Effector memory CD4-positive, alpha-beta T cell (primary cell): ENCODE measurements at regions not wholly inside any gene's neighbourhood (a gene's known extent, or its start where the extent isn't known, plus 50 kb on each side); places are given as distances from the start of the nearest gene placed in this dataset.

Experiments
- DNase-seq, 3 donors: peaks; one replicate each; pipeline ENCODE4 v3.0.0-alpha.2; 2020
- H3K27ac ChIP-seq: 2 replicates; pipeline ENCODE4 v1.7.0; 2013; ENCODE audit warnings: mild to moderate bottlenecking, low read length, moderate library complexity; ENCODE audit not compliant: insufficient read depth, poor library complexity, severe bottlenecking
- H3K27me3 ChIP-seq: replicated peaks from 2 replicates; pipeline ENCODE4 v1.7.0; 2013; ENCODE audit warnings: mild to moderate bottlenecking, low read length; ENCODE audit not compliant: insufficient read depth, control insufficient read depth, poor library complexity, severe bottlenecking
- H3K36me3 ChIP-seq: 2 replicates; pipeline ENCODE4 v1.7.0; 2013; ENCODE audit warnings: mild to moderate bottlenecking, low read length, moderate library complexity; ENCODE audit not compliant: control insufficient read depth, insufficient read depth
- H3K4me1 ChIP-seq: 2 replicates; pipeline ENCODE4 v1.7.0; 2013; ENCODE audit warnings: low read length, mild to moderate bottlenecking; ENCODE audit not compliant: control insufficient read depth, insufficient read depth, poor library complexity, severe bottlenecking
- H3K4me3 ChIP-seq: 2 replicates; pipeline ENCODE4 v1.7.0; 2013; ENCODE audit warnings: low read length, low read depth, mild to moderate bottlenecking; ENCODE audit not compliant: insufficient read depth, poor library complexity, severe bottlenecking
- H3K9me3 ChIP-seq: 2 replicates; pipeline ENCODE4 v1.7.0; 2013; ENCODE audit warnings: mild to moderate bottlenecking, low read length, moderate library complexity; ENCODE audit not compliant: control insufficient read depth

DNA sequence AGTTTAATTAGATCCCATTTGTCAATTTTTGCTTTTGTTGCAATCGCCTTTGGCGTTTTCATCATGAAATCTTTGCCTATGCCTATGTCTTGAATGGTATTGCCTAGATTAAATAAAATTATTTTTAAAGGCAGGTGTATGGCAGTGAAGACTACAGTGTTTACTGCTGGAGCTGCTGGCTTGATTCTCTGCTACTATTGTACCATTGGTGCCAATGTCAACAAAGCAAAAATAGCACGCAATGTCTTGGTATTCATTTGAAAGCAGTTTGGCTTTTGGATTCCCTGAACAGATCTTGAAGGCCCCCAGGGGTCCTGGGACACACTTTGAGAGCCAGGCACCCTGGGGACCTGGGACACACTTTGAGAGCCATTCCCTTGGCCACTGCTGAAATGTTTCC lies 125.4 kb upstream of the ACKR3 start:
- Histone ChIP-seq H3K27me3 (peaks cover 4% of the 10 kb centered on the region), H3K4me3 (no peak overlapping the region), H3K4me1 (no peaks in the 10 kb centered on the region), H3K9me3 (no peaks in the 10 kb centered on the region), H3K36me3 (no peaks in the 10 kb centered on the region), H3K27ac (no peak overlapping the region)
- DNase-seq = no peak

DNA sequence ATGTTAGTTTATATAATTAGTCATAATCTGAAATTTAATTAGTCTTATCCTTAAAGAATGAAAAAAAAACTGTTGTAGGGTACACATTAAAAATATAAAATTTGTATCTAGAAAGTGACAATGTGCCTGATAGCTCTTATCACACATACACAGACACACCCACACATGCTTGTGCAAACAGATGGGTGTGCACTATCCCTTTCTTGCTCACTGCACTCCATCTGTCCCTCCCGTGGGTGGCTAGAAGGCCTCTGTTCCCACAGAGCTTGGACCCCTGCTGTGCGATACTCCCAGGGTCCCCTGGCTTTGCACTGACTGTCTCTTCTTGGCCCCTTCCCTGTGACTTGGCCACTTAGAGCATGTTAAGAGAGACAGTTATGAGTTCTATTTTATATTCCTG lies 123.9 kb upstream of the ACKR3 start:
- DNase-seq = no peak
- no peak overlapping the region for H3K27ac ChIP-seq
- H3K27me3 ChIP-seq = peaks cover 4% of the 10 kb centered on the region
- no peaks in the 10 kb centered on the region for H3K9me3 ChIP-seq
- no peak overlapping the region for H3K4me3 ChIP-seq
- H3K36me3 ChIP-seq = no peaks in the 10 kb centered on the region
- H3K4me1 ChIP-seq = no peaks in the 10 kb centered on the region

DNA sequence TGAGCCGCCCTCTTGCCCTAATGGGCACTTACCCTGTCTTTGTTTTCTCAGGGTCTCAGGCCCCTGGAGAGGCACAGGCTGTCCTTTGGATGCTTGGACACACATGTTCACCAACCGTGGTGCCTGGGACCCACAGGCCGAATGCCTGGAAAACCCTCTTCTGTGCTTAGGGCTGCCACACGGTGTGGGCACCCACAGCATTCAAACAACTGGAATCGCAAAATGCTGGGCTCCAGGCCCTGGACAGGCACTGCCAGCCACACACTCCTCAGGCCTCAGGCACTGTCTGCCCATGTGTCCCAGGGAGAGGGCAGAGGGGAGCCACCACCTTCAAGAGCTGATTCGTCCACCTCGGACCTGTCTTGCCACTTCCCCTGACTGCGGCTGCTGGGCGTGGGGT lies 123.1 kb upstream of the ACKR3 start:
- H3K27me3 ChIP-seq = peaks cover 4% of the 10 kb centered on the region
- no peak for DNase-seq
- H3K9me3 ChIP-seq = no peaks in the 10 kb centered on the region
- no peak overlapping the region for H3K4me3 ChIP-seq
- H3K27ac ChIP-seq = no peak overlapping the region
- no peaks in the 10 kb centered on the region for H3K4me1 ChIP-seq
- no peaks in the 10 kb centered on the region for H3K36me3 ChIP-seq

DNA sequence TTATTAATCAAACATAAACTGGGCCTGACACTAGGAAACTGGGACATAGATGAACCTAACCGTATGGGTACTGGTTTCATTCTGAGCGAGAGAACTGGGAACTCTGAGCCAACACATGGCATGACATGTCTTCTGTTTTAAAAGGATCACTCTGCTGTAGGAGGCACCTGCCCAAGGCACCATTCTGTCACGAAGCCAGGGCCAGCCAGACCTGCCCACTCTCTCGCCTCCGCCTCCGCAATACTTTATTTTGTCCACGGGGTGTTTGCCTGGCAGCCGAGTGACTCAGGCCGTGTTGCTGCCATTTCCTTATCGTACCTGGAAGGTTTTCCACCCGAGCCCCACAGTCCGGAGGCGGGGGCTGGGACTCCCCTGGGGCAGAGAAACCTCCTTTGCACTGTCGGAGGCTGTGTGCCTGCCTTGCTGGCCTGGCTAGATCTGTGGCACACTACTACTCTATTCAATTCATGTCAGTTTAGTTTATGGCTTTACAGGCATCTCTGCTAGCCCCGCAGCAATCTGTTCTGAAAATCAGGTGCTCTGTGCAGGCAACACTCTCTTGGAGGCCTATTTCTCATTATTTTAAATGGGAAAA lies 120.4 kb upstream of the ACKR3 start:
- no peaks in the 10 kb centered on the region for H3K4me1 ChIP-seq
- no peaks in the 10 kb centered on the region for H3K9me3 ChIP-seq
- H3K36me3 ChIP-seq = no peaks in the 10 kb centered on the region
- DNase-seq = no peak
- H3K27ac ChIP-seq = no peak overlapping the region
- no peaks in the 10 kb centered on the region for H3K27me3 ChIP-seq
- H3K4me3 ChIP-seq = no peak overlapping the region

DNA sequence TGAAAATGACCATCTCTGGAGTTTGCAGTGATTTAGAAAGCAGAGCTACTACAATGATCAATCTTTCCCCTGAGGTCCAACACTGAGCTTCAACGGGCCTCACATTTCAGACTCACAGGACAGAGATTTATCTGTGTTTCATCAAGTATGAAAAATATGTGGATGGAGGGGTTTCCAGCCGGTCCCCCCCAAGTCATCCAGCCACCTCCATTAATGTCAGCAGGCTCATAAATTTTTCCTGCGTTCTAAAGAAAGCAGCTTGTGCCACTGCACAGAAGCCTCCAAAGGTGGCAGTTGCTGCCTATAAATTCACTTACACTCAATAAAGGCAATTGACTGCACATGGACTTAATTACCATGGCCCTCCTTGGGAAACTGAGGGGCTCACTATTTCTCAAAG lies 117.4 kb upstream of the ACKR3 start:
- H3K27me3 ChIP-seq = no peaks in the 10 kb centered on the region

DNA sequence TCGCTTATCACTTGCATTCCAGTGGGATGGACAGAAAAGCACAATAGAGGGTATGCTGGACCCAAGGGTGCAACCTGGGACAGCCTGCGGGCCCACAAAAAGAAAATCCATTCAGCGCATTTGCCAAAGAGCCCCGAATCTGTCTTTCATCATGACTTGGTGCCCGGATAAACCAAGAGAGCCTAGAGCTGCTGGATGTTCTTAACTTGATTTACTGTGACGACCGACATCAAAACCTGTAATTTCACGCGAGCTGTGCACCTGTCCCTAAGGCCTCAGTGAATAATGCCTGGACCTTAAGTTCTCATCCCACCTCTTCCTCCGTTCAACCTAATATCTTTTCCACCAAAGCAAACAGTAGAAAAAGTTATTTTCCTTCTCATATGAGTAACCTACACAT lies 115.5 kb upstream of the ACKR3 start:
- H3K4me1 ChIP-seq = no peaks in the 10 kb centered on the region
- H3K27ac ChIP-seq = no peak overlapping the region
- H3K36me3 ChIP-seq = no peaks in the 10 kb centered on the region
- DNase-seq = no peak
- H3K27me3 ChIP-seq = no peaks in the 10 kb centered on the region
- no peak overlapping the region for H3K4me3 ChIP-seq
- H3K9me3 ChIP-seq = no peaks in the 10 kb centered on the region

More for the DNA sequence above, 117.4 kb upstream of the ACKR3 start:
- no peaks in the 10 kb centered on the region for H3K9me3 ChIP-seq
- no peak for DNase-seq
- H3K27ac ChIP-seq = no peak overlapping the region
- no peaks in the 10 kb centered on the region for H3K36me3 ChIP-seq
- H3K4me3 ChIP-seq = no peak overlapping the region
- no peaks in the 10 kb centered on the region for H3K4me1 ChIP-seq

DNA sequence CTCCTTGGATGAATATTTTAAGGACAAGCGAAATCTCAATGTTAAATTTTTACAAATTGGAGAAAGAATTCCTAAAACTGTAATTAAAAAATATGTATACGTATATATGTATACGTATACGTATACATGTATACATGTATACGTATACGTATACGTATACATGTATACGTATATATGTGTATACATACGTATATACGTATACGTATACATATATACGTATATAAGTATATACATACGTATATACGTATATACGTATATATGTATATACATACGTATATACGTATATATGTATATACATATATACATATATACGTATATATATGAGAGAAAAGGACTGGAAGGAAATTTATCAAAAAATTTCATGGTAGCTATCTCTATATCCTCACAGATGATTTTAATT lies 110.2 kb upstream of the ACKR3 start:
- H3K36me3 ChIP-seq = no peaks in the 10 kb centered on the region
- no peaks in the 10 kb centered on the region for H3K4me1 ChIP-seq
- no peak for DNase-seq
- H3K4me3 ChIP-seq = no peak overlapping the region
- H3K9me3 ChIP-seq = no peaks in the 10 kb centered on the region
- H3K27me3 ChIP-seq = no peaks in the 10 kb centered on the region
- H3K27ac ChIP-seq = no peak overlapping the region

DNA sequence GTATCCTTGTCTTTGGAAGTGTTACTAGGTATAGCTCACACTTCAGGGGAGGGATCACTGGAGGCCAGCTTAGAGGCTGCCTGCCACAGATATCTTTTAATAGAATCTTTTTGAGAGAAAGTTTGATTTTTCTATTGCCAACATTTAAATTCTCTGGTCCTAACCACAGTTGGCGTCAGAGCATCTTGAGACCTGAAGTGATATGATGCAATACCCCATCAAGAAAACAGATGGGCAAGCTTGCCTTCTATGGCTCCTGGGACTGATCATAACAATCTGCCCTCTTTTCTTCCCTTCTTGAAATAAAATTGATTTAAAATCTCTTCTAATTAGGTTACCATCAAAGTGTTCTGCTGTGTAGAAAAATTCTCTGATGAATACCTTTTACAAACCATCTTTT lies 105.5 kb upstream of the ACKR3 start:
- DNase-seq = no peak
- no peaks in the 10 kb centered on the region for H3K4me1 ChIP-seq
- H3K4me3 ChIP-seq = no peak overlapping the region
- H3K27me3 ChIP-seq = no peaks in the 10 kb centered on the region
- H3K9me3 ChIP-seq = no peaks in the 10 kb centered on the region
- no peak overlapping the region for H3K27ac ChIP-seq
- no peaks in the 10 kb centered on the region for H3K36me3 ChIP-seq

DNA sequence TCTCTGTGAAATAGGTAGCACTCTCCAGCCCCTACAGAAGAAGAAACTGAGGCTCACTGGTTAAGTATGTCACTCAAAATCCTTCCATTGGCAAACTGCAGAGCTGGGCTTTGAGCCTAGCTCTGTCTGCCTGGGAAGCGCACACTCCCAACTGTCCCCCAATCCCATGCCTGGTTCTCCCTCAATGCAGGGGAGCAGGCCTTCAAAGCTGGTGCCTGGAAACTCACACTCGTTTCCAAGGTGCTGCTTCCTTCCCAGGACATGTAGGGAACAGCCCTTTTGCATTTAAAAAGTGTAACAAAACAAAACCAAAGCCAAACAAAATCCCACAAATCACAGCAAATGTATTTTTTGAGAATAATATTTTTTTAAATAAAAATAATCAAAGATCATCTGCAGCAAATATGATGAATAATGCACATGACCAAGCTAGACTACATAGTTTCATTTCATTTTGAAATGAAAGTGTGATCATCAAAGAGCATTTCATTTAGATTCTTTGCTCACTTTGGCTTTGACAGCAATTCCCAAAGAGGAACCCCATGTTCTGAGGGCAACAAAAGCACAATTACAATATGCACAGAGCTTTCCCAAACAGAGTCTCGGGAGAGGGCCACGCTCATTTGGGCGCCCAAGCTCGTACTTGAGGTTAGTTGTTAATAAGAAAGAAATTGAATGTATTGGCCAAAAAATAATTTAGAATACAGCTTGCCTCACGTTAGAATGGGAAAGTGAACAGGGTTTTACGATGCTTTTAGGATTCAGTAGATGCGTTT lies 96.7 kb upstream of the ACKR3 start:
- Histone ChIP-seq H3K9me3 (no peaks in the 10 kb centered on the region), H3K4me1 (no peaks in the 10 kb centered on the region), H3K4me3 (no peak overlapping the region), H3K27me3 (no peaks in the 10 kb centered on the region), H3K27ac (no peak overlapping the region), H3K36me3 (no peaks in the 10 kb centered on the region)
- DNase-seq = no peak

DNA sequence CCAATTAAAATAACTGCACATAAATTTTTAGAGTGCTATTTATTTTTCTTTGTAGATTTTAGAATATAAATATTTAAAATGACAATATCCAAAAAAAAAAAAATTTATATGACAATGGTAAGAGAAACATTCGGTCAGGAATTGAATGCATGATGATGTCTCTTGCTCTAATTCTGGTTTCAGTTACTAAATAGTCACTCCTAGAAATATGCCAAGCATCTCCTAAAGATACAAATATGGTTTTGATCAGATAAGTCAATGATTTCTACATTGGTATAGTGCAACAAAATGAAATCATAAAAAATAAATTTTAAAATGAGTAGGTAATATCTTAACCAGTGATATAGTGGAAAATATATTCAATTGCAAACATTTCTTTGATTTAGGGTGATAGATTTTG lies 95.9 kb upstream of the ACKR3 start:
- H3K4me1 ChIP-seq = no peaks in the 10 kb centered on the region
- no peaks in the 10 kb centered on the region for H3K27me3 ChIP-seq
- no peaks in the 10 kb centered on the region for H3K9me3 ChIP-seq
- no peak overlapping the region for H3K27ac ChIP-seq
- no peaks in the 10 kb centered on the region for H3K36me3 ChIP-seq
- H3K4me3 ChIP-seq = no peak overlapping the region
- DNase-seq = no peak
